ENCODE measurements at regions not wholly inside any gene's neighbourhood (a gene's known extent, or its start where the extent isn't known, plus 50 kb on each side); places are given as distances from the start of the nearest gene placed in this dataset.
A peak's percentile ranks its signal among the peaks of the same experiment; 100 is the strongest.

GRCh38 chr14:97748616-97749015, 951.4 kb downstream of the VRK1 start:
- no peak for DNase-seq
- Mint-ChIP-seq H3K4me3 (no peak overlapping the region), H3K36me3 (peaks cover 3% of the 10 kb centered on the region), H3K4me1 (peaks cover 0 to 6% (median 3%) of the 10 kb centered on the region in 3 donors), H3K27me3 (no peaks in the 10 kb centered on the region), H3K27ac (no peak overlapping the region), H3K9me3 (peaks cover 0 to 8% (median 0%) of the 10 kb centered on the region in 3 donors)
- H3K36me3 ChIP-seq (ENCODE audit: control insufficient read depth in 2 of 2, extremely low read depth in 1 of 2, insufficient read depth in 1 of 2, low read length in 1 of 2): no peaks in the 10 kb centered on the region
- H3K4me1 ChIP-seq (ENCODE audit: control insufficient read depth in 1 of 2, extremely low read depth in 1 of 2, insufficient read depth in 2 of 2, low read length in 2 of 2): no peaks in the 10 kb centered on the region
- H3K27me3 ChIP-seq (replicated peaks in 1 of 2; ENCODE audit: control insufficient read depth in 2 of 2, extremely low read depth in 1 of 2, insufficient read depth in 2 of 2, low read length in 1 of 2): no peaks in the 10 kb centered on the region
- ATAC-seq (replicated peaks in 1 of 4): no peak
- H3K9me3 ChIP-seq: no peaks in the 10 kb centered on the region
- ChIA-PET CTCF (no interaction called here), POLR2A (no interaction called here)
- WGBS (ENCODE audit: insufficient coverage): 100% methylated on average over 1 of the region's 5 CpGs
- H3K27ac ChIP-seq (ENCODE audit: low read length): no peak overlapping the region
- no peak overlapping the region for H3K4me3 ChIP-seq (ENCODE audit: control insufficient read depth in 1 of 2, extremely low read depth in 1 of 2, low read length in 1 of 2)

- no peaks in the 10 kb centered on the region for H3K27me3 ChIP-seq (replicated peaks in 1 of 2; ENCODE audit: control insufficient read depth in 2 of 2, extremely low read depth in 1 of 2, insufficient read depth in 2 of 2, low read length in 1 of 2)
- Mint-ChIP-seq H3K27ac (no peak overlapping the region), H3K4me1 (peaks cover 6 to 11% (median 9%) of the 10 kb centered on the region in 3 donors), H3K9me3 (no peaks in the 10 kb centered on the region), H3K27me3 (no peaks in the 10 kb centered on the region), H3K4me3 (no peak overlapping the region), H3K36me3 (no peaks in the 10 kb centered on the region)
- peaks cover 2% of the 10 kb centered on the region in 2 experiments for H3K4me1 ChIP-seq (ENCODE audit: control insufficient read depth in 1 of 2, extremely low read depth in 1 of 2, insufficient read depth in 2 of 2, low read length in 2 of 2)
- DNase-seq (no peak), ATAC-seq (replicated peaks in 1 of 4) (no peak)
- WGBS (ENCODE audit: insufficient coverage): 78% methylated on average over 5 of the region's 6 CpGs
- CTCF ChIA-PET: no interaction called here
- no peaks in the 10 kb centered on the region for H3K36me3 ChIP-seq (ENCODE audit: control insufficient read depth in 2 of 2, extremely low read depth in 1 of 2, insufficient read depth in 1 of 2, low read length in 1 of 2)
- H3K27ac ChIP-seq (ENCODE audit: low read length): no peak overlapping the region
- H3K4me3 ChIP-seq (ENCODE audit: control insufficient read depth in 1 of 2, extremely low read depth in 1 of 2, low read length in 1 of 2): no peak overlapping the region
- no peaks in the 10 kb centered on the region for H3K9me3 ChIP-seq
- POLR2A ChIA-PET: interaction anchor here in 1 of 2 donors (1.5 kb wide), 1 partner anchor 15 kb away, joined by 5 read pairs; no protein-coding TSS in a partner anchor
Measured at GRCh38 chr14:97757491-97757890, 960.3 kb downstream of the VRK1 start.

DNA sequence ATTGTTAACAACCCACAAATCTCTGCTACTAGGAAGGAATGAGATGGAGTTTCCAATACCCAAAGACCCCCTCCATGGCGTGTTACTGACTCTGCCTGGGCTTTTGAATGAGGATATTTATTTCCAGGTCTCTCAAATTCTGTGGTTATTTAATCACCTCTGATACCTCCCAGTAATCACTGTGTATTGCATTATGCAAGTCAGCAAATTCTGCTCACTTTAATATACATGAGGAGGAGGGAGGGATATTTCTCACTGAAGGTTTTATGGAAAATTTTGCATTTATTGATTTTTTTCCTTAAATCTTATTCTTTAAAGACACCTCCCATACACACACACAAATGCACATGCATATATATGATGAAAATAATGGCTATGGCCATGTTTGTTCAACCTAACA, 962.9 kb downstream of the VRK1 start:
- H3K27me3 Mint-ChIP-seq: no peaks in the 10 kb centered on the region
- ChIA-PET POLR2A (no interaction called here), CTCF (no interaction called here)
- Histone ChIP-seq H3K9me3 (no peaks in the 10 kb centered on the region), H3K36me3 (ENCODE audit: control insufficient read depth in 2 of 2, extremely low read depth in 1 of 2, insufficient read depth in 1 of 2, low read length in 1 of 2) (no peaks in the 10 kb centered on the region), H3K27me3 (replicated peaks in 1 of 2; ENCODE audit: control insufficient read depth in 2 of 2, extremely low read depth in 1 of 2, insufficient read depth in 2 of 2, low read length in 1 of 2) (no peaks in the 10 kb centered on the region), H3K4me3 (ENCODE audit: control insufficient read depth in 1 of 2, extremely low read depth in 1 of 2, low read length in 1 of 2) (no peak overlapping the region), H3K4me1 (ENCODE audit: control insufficient read depth in 1 of 2, extremely low read depth in 1 of 2, insufficient read depth in 2 of 2, low read length in 2 of 2) (peaks cover 4 to 11% of the 10 kb centered on the region in 2 experiments), H3K27ac (ENCODE audit: low read length) (no peak overlapping the region)
- ATAC-seq (replicated peaks in 1 of 4) (no peak), DNase-seq (no peak)
- H3K4me3 Mint-ChIP-seq: no peak overlapping the region
- no peaks in the 10 kb centered on the region for H3K36me3 Mint-ChIP-seq
- H3K4me1 Mint-ChIP-seq: peaks cover 13 to 21% (median 16%) of the 10 kb centered on the region in 3 donors
- no peak overlapping the region for H3K27ac Mint-ChIP-seq
- H3K9me3 Mint-ChIP-seq: no peaks in the 10 kb centered on the region
- no CpG with 5 or more reads among the region's 1 CpG for WGBS (ENCODE audit: insufficient coverage)

DNA sequence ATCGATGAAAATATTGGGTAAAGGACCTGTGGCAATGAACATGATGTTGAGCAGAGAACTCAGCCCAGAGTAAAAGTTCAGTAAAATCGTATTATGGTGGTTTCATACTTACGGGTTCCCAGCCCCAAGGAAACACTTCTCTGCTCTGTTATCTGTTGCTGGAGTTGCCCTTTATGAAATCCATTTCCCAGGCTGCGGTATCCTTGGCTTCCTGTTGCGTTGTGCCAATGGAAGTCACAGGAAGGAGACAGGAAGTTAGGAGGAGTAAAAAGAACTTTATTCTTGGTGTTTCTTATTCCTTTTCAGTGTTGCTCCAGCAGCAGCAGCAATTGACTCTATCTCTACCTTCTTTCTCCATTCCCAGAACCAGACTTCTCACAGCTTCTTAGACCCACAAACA, 965.2 kb downstream of the VRK1 start:
- H3K27ac Mint-ChIP-seq: peak overlapping the region in 1 of 2 donors; percentile 50

DNA sequence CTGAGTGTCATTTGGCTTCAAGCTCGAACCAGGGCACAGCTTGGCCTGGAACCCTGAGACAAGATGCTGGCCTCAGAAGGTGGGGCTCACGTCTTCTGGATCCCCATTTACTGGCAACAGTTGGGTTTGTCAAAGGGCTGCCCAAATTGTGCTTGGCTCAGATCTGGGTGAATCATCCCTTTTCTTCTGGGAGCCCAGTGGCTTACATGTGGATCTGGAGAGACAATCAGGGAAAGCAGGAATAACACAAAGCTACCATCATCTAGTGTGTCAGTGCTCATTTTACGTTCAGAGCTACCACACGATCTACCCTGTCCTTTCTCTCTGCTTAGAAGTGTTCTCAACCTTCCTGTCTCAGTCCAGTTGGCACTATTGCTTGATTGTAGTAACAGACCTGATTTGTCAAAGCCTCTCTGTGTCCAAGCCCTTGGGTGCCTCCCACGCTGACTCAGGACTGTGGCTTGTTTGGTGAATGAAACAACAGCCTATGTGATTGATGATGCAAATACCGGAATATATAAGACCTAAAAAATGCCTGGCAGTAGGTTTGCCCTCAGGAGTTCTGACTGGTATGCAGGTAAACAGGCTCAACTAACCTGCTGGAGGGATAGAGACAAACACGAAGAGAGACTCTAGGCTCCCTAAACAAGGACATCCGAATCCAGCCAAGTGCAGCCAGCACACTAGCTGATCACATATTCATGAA, 974.3 kb downstream of the VRK1 start:
- POLR2A ChIA-PET: no interaction called here
- Histone ChIP-seq H3K4me1 (ENCODE audit: control insufficient read depth in 1 of 2, extremely low read depth in 1 of 2, insufficient read depth in 2 of 2, low read length in 2 of 2) (no peaks in the 10 kb centered on the region), H3K36me3 (ENCODE audit: control insufficient read depth in 2 of 2, extremely low read depth in 1 of 2, insufficient read depth in 1 of 2, low read length in 1 of 2) (no peaks in the 10 kb centered on the region), H3K4me3 (ENCODE audit: control insufficient read depth in 1 of 2, extremely low read depth in 1 of 2, low read length in 1 of 2) (no peak overlapping the region), H3K27me3 (replicated peaks in 1 of 2; ENCODE audit: control insufficient read depth in 2 of 2, extremely low read depth in 1 of 2, insufficient read depth in 2 of 2, low read length in 1 of 2) (no peaks in the 10 kb centered on the region), H3K27ac (ENCODE audit: low read length) (no peak overlapping the region), H3K9me3 (no peaks in the 10 kb centered on the region)
- 79% methylated on average over 7 of the region's 8 CpGs for WGBS (ENCODE audit: insufficient coverage)
- no peaks in the 10 kb centered on the region for H3K9me3 Mint-ChIP-seq
- no peak for DNase-seq
- CTCF ChIA-PET: interaction anchor here in 1 of 2 donors (0.5 kb wide), 1 partner anchor 169 kb away, joined by 5 read pairs; no protein-coding TSS in a partner anchor
- no peak overlapping the region for H3K4me3 Mint-ChIP-seq
- ATAC-seq (replicated peaks in 1 of 4): no peak
- H3K4me1 Mint-ChIP-seq: peaks cover 0 to 6% (median 1%) of the 10 kb centered on the region in 3 donors
- H3K27me3 Mint-ChIP-seq: no peaks in the 10 kb centered on the region
- H3K36me3 Mint-ChIP-seq: no peaks in the 10 kb centered on the region
- no peak overlapping the region for H3K27ac Mint-ChIP-seq

More for the DNA sequence above, 965.2 kb downstream of the VRK1 start:
- DNase-seq (no peak), ATAC-seq (replicated peaks in 1 of 4) (no peak)
- Histone ChIP-seq H3K27me3 (replicated peaks in 1 of 2; ENCODE audit: control insufficient read depth in 2 of 2, extremely low read depth in 1 of 2, insufficient read depth in 2 of 2, low read length in 1 of 2) (no peaks in the 10 kb centered on the region), H3K9me3 (no peaks in the 10 kb centered on the region), H3K4me3 (ENCODE audit: control insufficient read depth in 1 of 2, extremely low read depth in 1 of 2, low read length in 1 of 2) (no peak overlapping the region), H3K27ac (ENCODE audit: low read length) (no peak overlapping the region), H3K36me3 (ENCODE audit: control insufficient read depth in 2 of 2, extremely low read depth in 1 of 2, insufficient read depth in 1 of 2, low read length in 1 of 2) (no peaks in the 10 kb centered on the region), H3K4me1 (ENCODE audit: control insufficient read depth in 1 of 2, extremely low read depth in 1 of 2, insufficient read depth in 2 of 2, low read length in 2 of 2) (peaks cover 4 to 11% of the 10 kb centered on the region in 2 experiments)
- Mint-ChIP-seq H3K9me3 (no peaks in the 10 kb centered on the region), H3K36me3 (no peaks in the 10 kb centered on the region), H3K27me3 (no peaks in the 10 kb centered on the region), H3K4me1 (peaks cover 13 to 21% (median 16%) of the 10 kb centered on the region in 3 donors), H3K4me3 (peak overlapping the region in 2 of 3 donors; percentile 2 to 43)
- POLR2A ChIA-PET: no interaction called here
- CTCF ChIA-PET: no interaction called here
- 30% methylated on average over 2 of the region's 5 CpGs for WGBS (ENCODE audit: insufficient coverage)

GRCh38 chr14:97773598-97773997, 976.4 kb downstream of the VRK1 start:
- no peak overlapping the region for H3K4me3 Mint-ChIP-seq
- CTCF ChIA-PET: no interaction called here
- no peak overlapping the region for H3K27ac Mint-ChIP-seq
- H3K27me3 ChIP-seq (replicated peaks in 1 of 2; ENCODE audit: control insufficient read depth in 2 of 2, extremely low read depth in 1 of 2, insufficient read depth in 2 of 2, low read length in 1 of 2): no peaks in the 10 kb centered on the region
- H3K9me3 Mint-ChIP-seq: no peaks in the 10 kb centered on the region
- H3K36me3 Mint-ChIP-seq: no peaks in the 10 kb centered on the region
- no peak for DNase-seq
- POLR2A ChIA-PET: no interaction called here
- WGBS (ENCODE audit: insufficient coverage): no CpG with 5 or more reads among the region's 6 CpGs
- no peaks in the 10 kb centered on the region for H3K36me3 ChIP-seq (ENCODE audit: control insufficient read depth in 2 of 2, extremely low read depth in 1 of 2, insufficient read depth in 1 of 2, low read length in 1 of 2)
- no peaks in the 10 kb centered on the region for H3K9me3 ChIP-seq
- peaks cover 8 to 12% of the 10 kb centered on the region in 2 experiments for H3K4me1 ChIP-seq (ENCODE audit: control insufficient read depth in 1 of 2, extremely low read depth in 1 of 2, insufficient read depth in 2 of 2, low read length in 2 of 2)
- H3K27ac ChIP-seq (ENCODE audit: low read length): no peak overlapping the region
- no peaks in the 10 kb centered on the region for H3K27me3 Mint-ChIP-seq
- H3K4me3 ChIP-seq (ENCODE audit: control insufficient read depth in 1 of 2, extremely low read depth in 1 of 2, low read length in 1 of 2): no peak overlapping the region
- peaks cover 14 to 24% (median 20%) of the 10 kb centered on the region in 3 donors for H3K4me1 Mint-ChIP-seq
- ATAC-seq (replicated peaks in 1 of 4): no peak
